DOHH2 (cell line): ENCODE measurements at regions not wholly inside any gene's neighbourhood (a gene's known extent, or its start where the extent isn't known, plus 50 kb on each side); places are given as distances from the start of the nearest gene placed in this dataset.

ENCODE experiments used
- H3F3A ChIP-seq: fragments of 200-600 bp; sonication (generic), shearing (Covaris generic); 2 replicates; pipeline ENCODE4 v1.6.0; 2016; ENCODE audit warnings: antibody characterized with exemption, mild to moderate bottlenecking; ENCODE audit not compliant: control insufficient read depth, insufficient read depth
- H3K27ac ChIP-seq: fragments of 200-600 bp; sonication (generic); 2 replicates; pipeline ENCODE4 v1.5.1; 2014; ENCODE audit warnings: low read depth, mild to moderate bottlenecking, low read length, moderate library complexity
- H3K27me3 ChIP-seq: fragments of 200-600 bp; sonication (generic); 2 replicates; pipeline ENCODE4 v1.6.1; 2014; ENCODE audit warnings: mild to moderate bottlenecking, low read length, mixed read lengths; ENCODE audit not compliant: control insufficient read depth
- H3K36me3 ChIP-seq: fragments of 200-600 bp; sonication (generic); 2 replicates; pipeline ENCODE4 v1.6.1; 2014; ENCODE audit warnings: mild to moderate bottlenecking, low read length, moderate library complexity, mixed read lengths; ENCODE audit not compliant: control insufficient read depth
- H3K4me1 ChIP-seq: fragments of 200-600 bp; sonication (generic); 2 replicates; pipeline ENCODE4 v1.6.1; 2014; ENCODE audit warnings: mild to moderate bottlenecking, low read length, mixed read lengths; ENCODE audit not compliant: control insufficient read depth
- H3K4me2 ChIP-seq: fragments of 200-600 bp; sonication (generic); 2 replicates; pipeline ENCODE4 v1.6.0; 2014; ENCODE audit warnings: mild to moderate bottlenecking, low read length, moderate library complexity
- H3K4me3 ChIP-seq: fragments of 200-600 bp; sonication (generic); 2 replicates; pipeline ENCODE4 v1.5.1; 2014; ENCODE audit warnings: mild to moderate bottlenecking, low read length, mixed read lengths
- H3K79me2 ChIP-seq: fragments of 200-600 bp; sonication (generic); 2 replicates; pipeline ENCODE4 v1.6.1; 2014; ENCODE audit warnings: mild to moderate bottlenecking, low read length, mixed read lengths; ENCODE audit not compliant: control insufficient read depth
- H3K9me2 ChIP-seq: fragments of 200-600 bp; sonication (generic); replicated peaks from 2 replicates; pipeline ENCODE4 v1.6.1; 2014; ENCODE audit warnings: mild to moderate bottlenecking, low read length, mixed read lengths; ENCODE audit not compliant: control insufficient read depth
- H3K9me3 ChIP-seq: fragments of 200-600 bp; sonication (generic); 2 replicates; pipeline ENCODE4 v1.6.1; 2014; ENCODE audit warnings: antibody characterized with exemption, low read length, mixed read lengths; ENCODE audit not compliant: control insufficient read depth, insufficient read depth
- H4K20me1 ChIP-seq: fragments of 200-600 bp; sonication (generic); 2 replicates; pipeline ENCODE4 v1.6.0; 2014; ENCODE audit warnings: low read depth, mild to moderate bottlenecking, antibody characterized with exemption, low read length, moderate library complexity; ENCODE audit not compliant: control insufficient read depth, insufficient read depth
- CTCF ChIP-seq: fragments of 200-600 bp; sonication (generic); IDR thresholded peaks from one replicate; pipeline ENCODE4 v1.5.1; 2014; ENCODE audit warnings: antibody characterized with exemption, mild to moderate bottlenecking, low read depth, low read length; ENCODE audit not compliant: poor library complexity, severe bottlenecking
- EZH2phosphoT487 ChIP-seq: fragments of 200-600 bp; sonication (generic); IDR thresholded peaks from 2 replicates; pipeline ENCODE4 v1.6.1; 2017; ENCODE audit warnings: borderline replicate concordance, mild to moderate bottlenecking, antibody characterized with exemption, low read length, moderate library complexity, mixed read lengths

GRCh38 chr13:30044932-30045331, 194.5 kb upstream of the UBL3 start:
- no peaks in the 10 kb centered on the region for H3K4me1 ChIP-seq
- H3K79me2 ChIP-seq = no peaks in the 10 kb centered on the region
- TF ChIP-seq CTCF = no peak
- TF ChIP-seq EZH2phosphoT487 = no peak

GRCh38 chr13:30043631-30043925, 193.2 kb upstream of the UBL3 start:
- TF ChIP-seq EZH2phosphoT487 = no peak
- no peak for TF ChIP-seq CTCF

More at GRCh38 chr13:30044932-30045331, 194.5 kb upstream of the UBL3 start:
- Histone ChIP-seq H3F3A (no peaks in the 10 kb centered on the region), H3K27ac (no peak overlapping the region), H3K27me3 (peaks cover 5% of the 10 kb centered on the region), H3K36me3 (no peaks in the 10 kb centered on the region), H3K9me2 (no peaks in the 10 kb centered on the region), H3K4me3 (no peak overlapping the region), H3K9me3 (no peaks in the 10 kb centered on the region), H4K20me1 (no peaks in the 10 kb centered on the region), H3K4me2 (no peak overlapping the region)

GRCh38 chr13:30042891-30043630, 192.6 kb upstream of the UBL3 start:
- Histone ChIP-seq H3K4me2 (no peak overlapping the region), H3K9me3 (no peaks in the 10 kb centered on the region), H3K4me3 (no peak overlapping the region), H3K36me3 (no peaks in the 10 kb centered on the region), H3K27ac (no peak overlapping the region), H4K20me1 (no peaks in the 10 kb centered on the region), H3K9me2 (no peaks in the 10 kb centered on the region), H3K4me1 (no peaks in the 10 kb centered on the region), H3F3A (no peaks in the 10 kb centered on the region), H3K79me2 (no peaks in the 10 kb centered on the region), H3K27me3 (peaks cover 12% of the 10 kb centered on the region)
- TF ChIP-seq CTCF (no peak), EZH2phosphoT487 (no peak)

More at GRCh38 chr13:30043631-30043925, 193.2 kb upstream of the UBL3 start:
- no peaks in the 10 kb centered on the region for H4K20me1 ChIP-seq
- no peaks in the 10 kb centered on the region for H3F3A ChIP-seq
- peaks cover 12% of the 10 kb centered on the region for H3K27me3 ChIP-seq
- H3K4me2 ChIP-seq = no peak overlapping the region
- H3K36me3 ChIP-seq = no peaks in the 10 kb centered on the region
- no peak overlapping the region for H3K4me3 ChIP-seq
- H3K9me3 ChIP-seq = no peaks in the 10 kb centered on the region
- no peaks in the 10 kb centered on the region for H3K79me2 ChIP-seq
- H3K27ac ChIP-seq = no peak overlapping the region
- no peaks in the 10 kb centered on the region for H3K4me1 ChIP-seq
- no peaks in the 10 kb centered on the region for H3K9me2 ChIP-seq
